CD4-positive, alpha-beta T cell treated with Interleukin-1 beta for 1 hour (primary cell): ENCODE measurements at regions not wholly inside any gene's neighbourhood (a gene's known extent, or its start where the extent isn't known, plus 50 kb on each side); places are given as distances from the start of the nearest gene placed in this dataset.
"Not testable (repeated sequence)": the region's sequence is repeated elsewhere in the genome, so short reads cannot be mapped to it uniquely, and the experiment has no call there.

Experiments
- DNase-seq, 2 donors: peaks; one replicate each; pipeline ENCODE4 v3.0.0-alpha.2; 2020 to 2022

- DNase-seq: no peak
Measured at GRCh38 chrX:122238801-122239200, 945.3 kb upstream of the GRIA3 start.

DNA sequence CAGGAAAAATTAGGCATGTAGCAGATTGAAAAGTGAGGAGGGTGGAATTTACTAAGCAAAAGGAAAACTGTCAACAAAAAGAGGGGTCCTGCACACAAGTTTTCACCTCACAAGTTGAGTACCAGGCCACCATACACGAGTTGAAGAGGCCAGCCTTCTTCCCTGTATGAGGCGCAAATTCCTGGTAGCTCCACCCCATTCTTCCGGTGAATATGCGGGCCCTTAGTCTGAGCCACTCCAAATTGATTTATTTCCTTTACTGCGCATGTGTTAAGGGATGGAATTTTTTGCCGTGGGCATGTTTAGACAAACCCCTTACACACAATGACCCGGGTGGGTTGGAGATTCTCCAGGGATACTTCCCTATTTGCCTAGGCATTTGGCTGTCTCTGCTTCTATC, 942.1 kb upstream of the GRIA3 start:
- DNase-seq: no peak

DNA sequence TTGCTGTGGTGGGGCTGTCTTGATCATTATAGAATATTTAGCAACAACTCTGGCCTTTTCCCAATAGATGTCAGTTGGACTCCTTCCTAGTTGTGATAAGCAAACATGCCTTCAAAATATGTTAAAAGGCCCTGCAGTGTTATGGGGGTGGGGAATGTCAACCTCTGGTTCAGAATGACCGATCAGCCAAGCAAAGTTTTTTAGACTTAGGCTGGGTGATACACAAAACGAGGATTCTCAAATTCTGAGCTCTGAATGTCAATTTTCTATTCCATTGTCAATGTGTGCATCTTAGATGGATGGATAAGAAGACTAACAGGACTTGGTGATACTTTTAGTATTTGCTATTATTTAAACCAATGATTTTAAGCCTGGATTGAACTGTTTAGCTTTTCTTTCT, 940.0 kb upstream of the GRIA3 start:
- DNase-seq: no peak

DNA sequence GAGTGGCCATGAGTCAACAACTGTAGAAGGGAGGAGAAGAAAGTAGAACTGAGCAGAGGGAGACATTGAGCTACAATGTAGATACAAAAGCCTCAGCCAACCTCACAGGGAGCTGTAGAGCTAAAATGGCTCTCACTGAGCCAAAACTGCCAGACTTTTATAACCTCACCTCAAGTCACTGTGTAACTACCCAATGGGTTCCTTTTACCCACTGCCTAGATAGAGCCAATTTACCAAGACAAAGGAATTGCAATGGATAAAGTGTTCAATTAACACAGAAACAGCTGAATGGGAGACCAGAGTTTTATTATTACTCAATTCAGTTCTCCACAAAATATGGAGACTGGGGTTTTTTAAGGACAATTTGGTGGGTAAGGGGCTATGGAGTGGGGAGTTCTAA, 938.9 kb upstream of the GRIA3 start:
- no peak for DNase-seq

- DNase-seq: no peak
Measured at GRCh38 chrX:122245943-122246342, 938.1 kb upstream of the GRIA3 start.

DNA sequence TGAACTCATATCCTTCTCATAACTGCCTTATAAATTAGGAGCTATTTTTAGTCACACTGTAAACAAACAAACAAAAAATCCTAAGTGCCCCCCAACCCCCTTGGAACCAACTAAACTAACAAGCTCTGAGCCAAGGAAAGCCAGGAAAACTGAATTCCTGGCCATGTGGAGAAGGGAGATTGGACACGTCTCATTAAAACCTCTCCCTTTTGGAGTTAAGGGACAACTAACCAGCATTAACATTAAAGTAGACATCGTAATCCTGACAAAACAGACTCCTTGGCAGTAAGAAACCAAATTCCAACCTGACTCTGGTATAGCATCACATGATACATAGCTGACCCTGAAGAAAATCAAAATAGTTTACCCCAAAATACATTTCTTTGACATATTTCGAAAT, 937.1 kb upstream of the GRIA3 start:
- no peak for DNase-seq

DNA sequence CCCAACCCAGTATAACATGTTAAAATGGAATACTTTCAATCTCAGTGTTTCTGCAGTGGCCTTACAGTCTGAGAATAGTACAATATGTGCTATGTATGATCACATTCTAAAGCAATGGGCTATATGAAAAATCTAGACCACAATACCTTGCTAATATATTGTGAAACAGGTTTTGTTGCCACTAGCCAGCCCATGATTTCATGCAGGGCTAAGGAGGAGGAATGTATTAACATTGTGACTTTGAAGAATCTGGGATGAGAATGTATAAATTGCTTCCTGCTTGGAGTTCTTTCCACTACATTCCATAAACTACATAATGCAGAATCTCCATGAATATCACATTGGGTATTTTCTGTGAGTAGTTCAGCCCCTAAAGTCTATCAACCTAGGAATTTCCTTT, 935.4 kb upstream of the GRIA3 start:
- no peak for DNase-seq

DNA sequence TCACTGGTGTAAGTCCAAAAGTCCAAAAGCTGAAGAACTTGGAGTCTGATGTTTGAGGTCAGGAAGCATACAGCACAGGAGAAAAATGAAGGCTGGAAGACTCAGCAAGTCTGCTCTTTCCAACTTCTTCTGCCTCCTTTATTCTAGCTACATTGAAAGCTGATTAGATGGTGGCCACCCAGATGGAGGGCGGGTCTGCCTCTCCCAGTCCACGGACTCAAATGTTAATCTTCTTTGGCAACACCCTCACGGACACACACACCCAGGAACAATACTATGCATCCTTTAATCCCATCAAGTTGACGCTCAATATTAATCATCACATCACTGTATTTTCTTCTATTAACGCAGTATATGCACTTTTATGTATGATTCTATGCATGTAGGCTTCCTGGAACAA, 931.6 kb upstream of the GRIA3 start:
- DNase-seq: no peak

DNA sequence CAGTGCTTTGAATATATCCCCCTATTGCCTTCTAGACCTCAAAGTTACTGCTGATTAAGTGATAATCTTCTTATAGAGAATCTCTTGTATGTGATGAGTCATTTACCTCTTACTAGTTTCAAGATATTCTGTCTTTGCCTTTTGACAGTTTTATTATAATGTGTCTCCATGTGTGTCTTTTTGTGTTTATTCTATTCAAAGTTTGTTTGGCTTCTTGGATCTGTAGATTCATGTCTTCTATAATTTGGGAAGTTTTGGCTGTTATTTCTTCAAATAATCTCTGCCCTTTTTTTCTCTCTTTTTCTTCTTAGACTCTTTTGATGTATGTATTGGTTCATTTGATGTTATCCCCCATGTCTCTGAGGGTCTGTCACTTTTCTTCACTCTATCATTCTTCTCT, 915.7 kb upstream of the GRIA3 start:
- no peak for DNase-seq

DNA sequence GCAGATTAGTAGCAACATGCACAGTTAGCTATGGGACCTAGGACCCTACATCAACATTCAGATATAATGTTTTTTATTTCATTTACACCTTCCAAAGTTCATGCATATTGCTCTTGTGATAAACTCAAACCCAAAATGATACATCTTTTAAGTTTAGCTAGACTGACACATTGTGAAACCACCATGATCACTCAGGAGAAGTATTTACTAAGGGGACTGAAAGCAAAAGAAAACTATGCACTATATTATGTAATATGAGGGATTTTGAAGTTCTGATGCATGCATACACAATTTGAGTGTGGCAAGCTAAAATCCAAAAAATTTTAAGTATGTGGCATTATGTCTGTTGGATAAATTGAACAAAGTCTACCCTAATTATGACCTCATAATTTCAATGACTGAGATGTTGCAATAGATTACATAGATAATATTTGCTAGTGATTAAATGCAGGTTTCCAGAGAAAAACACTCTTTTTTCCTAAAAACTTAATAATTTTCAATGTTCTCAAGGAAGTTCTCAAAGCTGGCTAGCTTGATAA, 914.8 kb upstream of the GRIA3 start:
- DNase-seq: no peak

GRCh38 chrX:122270809-122271494, 913.1 kb upstream of the GRIA3 start:
- DNase-seq: no peak

DNA sequence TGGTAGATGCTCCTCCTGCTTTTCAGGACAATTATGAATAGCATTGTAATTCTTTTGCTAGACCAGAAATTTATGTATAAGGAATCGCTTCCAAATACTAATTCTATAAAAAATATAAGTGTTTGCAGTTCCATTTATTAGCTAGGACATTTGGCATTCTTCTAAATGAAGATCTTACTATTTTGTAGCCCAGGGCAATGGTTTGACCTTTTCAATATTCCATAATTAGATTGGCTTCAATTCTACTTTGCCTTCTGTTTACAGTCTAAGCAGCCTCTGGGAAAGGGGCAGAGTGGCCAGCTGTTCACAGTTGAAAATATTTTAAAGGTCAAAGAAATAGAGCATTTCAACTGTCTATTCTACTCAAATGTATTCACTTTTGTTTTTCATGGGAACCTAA, 912.1 kb upstream of the GRIA3 start:
- no peak for DNase-seq

GRCh38 chrX:122279746-122280145, 904.3 kb upstream of the GRIA3 start:
- DNase-seq: no peak

GRCh38 chrX:122299822-122300221, 884.3 kb upstream of the GRIA3 start:
- not testable (repeated sequence) for DNase-seq

DNA sequence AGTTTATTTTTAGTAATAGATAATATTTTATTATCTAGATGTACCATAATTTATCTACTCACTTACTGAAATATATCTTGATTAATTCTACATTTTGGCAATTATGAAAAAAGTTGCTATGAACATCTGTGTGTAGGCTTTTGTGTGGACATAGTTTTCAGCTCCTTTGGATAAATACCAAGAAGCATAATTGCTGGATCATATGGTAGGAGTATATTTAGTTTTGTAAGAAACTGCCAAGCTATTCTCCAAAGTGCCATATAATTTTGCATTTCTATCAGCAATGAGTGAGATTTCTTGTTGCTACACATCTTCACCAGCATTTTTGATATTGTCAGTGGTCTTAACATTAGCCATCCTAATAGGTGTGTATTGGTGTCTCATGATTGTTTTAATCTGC, 882.6 kb upstream of the GRIA3 start:
- no peak for DNase-seq

- no peak for DNase-seq
Measured at GRCh38 chrX:122303761-122304160, 880.3 kb upstream of the GRIA3 start.

DNA sequence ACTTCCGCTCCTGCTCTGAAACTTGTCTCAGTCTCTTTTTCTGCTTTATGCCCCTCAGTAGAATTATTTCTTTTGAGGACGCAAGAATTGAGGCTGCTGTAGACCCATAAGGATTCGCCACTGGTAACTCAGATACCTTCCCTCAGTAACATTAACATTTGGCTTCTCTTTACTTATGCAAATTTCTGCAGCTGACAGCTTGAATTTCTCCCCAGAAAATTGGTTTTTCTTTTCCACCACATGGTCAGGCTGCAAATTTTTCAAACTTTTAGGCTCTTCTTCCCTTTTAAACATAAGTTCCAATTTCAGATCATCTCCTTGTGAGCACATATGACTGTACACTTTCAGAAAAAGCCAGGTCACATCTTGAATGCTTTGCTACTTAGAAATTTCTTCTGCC, 839.3 kb upstream of the GRIA3 start:
- DNase-seq: no peak

DNA sequence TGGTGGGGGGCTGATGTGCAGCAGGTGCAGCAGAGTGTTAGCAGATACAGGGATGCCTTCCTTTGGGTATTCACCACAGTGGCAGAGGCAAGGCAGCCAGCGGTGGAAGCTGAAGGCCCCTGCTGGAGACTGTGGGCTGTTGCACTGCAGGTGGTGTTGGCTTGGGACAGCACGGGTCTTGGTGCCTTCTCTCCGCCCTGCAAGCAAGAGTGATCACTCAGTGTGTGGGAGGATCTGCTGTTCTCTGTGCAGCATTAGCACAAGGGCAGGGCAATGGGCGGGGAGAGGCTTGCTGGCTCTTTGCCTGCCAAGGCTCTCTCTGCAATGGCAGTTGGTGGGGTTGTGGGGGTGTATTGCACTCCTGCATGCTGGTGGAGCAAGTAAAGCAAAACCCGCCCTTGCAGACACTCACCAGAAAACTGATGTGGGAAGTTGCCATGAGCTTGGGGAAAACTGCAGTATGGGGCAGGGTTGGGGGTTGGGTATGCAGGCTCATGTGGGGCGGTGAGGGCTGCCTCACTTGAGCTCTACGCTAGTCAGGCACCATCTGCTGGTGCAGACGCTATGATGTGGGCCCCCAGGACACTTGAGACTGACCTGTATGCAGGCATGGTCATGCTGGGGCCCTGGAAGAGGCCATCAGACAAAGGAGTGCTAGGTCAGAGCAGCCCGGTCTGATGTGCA, 820.8 kb upstream of the GRIA3 start:
- no peak for DNase-seq

DNA sequence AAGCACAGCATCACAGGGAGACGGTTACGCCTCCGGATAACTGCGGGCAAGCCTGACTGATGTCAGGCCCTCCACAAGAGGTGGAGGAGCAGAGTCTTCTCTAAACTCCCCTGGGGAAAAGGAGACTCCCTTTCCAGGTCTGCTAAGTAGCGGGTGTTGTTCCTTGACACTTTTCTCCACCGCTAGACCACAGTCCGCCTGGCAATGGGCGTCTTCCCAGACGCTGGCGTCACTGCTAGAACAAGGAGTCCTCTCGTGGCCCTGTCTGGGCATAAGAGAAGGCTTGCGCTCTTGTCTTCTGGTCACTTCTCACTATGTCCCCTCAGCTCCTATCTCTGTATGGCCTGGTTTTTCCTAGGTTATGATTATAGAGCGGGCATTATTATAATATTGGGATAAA, 808.5 kb upstream of the GRIA3 start:
- DNase-seq: not testable (repeated sequence)

DNA sequence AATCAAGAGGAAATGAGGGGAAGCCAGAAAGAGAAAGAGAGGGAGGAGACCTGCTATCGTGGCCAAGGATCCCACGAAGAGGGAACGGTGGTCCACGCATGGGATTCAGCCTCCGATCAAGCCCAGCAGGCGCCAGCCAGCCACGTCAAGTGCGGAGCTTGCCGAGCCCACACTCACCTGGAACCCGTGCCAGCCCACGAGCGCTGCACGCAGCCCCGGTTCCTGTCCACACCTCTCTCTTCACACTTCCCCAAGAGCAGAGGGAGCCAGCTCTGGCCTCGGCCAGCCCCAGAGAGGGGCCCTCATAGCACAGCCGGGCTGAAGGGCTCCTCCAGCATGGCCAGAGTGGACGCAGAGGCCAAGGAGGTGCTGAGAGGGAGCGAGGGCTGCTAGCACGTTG, 795.1 kb upstream of the GRIA3 start:
- DNase-seq: no peak

GRCh38 chrX:122418758-122419157, 765.3 kb upstream of the GRIA3 start:
- DNase-seq: no peak

DNA sequence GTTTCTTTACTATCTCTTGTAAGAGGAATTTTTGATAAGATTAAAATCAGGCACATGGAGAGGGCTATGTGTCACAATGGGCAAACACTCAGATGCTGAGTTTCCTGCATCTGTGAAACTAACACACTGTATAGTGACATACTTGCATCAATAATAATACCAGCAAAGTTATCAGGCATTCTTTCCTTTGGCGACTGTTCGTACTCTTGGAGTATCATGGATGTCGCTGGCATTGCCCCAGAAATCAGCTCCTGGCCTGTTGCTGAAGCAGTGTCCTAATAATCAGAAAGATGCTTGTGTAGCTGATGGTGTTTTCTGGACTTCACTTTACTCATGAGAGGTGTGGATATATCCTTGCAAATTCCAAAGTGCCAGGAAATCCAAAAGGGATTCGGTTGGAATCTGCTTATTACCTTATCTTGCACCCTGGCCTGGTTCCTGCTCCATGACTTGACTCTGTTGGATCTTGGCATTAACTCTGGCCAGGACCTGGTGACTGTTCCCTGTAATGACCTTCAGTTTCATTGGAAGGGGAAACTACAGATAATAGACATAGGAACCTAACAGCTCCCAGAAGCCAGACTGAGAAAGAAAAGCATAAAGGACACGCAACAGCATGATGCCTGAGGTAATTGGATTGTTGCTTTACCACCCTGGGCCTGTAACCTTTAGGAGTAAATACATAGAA, 762.5 kb upstream of the GRIA3 start:
- no peak for DNase-seq

DNA sequence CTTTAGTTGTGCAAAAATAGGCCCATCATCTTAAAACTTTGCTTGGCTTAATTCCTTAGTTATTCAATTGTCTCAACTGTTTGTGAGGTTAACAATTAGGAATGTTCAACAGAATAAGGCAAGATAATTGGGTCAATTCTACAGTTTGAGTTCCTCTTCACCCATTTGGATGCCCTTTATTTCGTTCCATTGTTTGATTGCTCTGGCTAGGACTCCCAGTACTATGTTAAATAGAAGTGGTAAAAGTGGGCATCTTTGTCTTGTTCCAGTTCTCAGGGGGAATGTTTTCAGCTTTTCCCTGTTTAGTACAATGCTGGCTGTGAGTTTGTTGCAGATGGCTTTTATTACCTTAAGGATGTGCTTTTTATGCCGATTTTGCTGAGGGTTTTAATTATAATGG, 761.5 kb upstream of the GRIA3 start:
- DNase-seq: no peak

GRCh38 chrX:122434942-122435341, 749.1 kb upstream of the GRIA3 start:
- DNase-seq: no peak
